ENCODE measurements at regions not wholly inside any gene's neighbourhood (a gene's known extent, or its start where the extent isn't known, plus 50 kb on each side); places are given as distances from the start of the nearest gene placed in this dataset.
A peak's percentile ranks its signal among the peaks of the same experiment; 100 is the strongest.
"Not testable (repeated sequence)": the region's sequence is repeated elsewhere in the genome, so short reads cannot be mapped to it uniquely, and the experiment has no call there.

- H3K36me3 ChIP-seq (ENCODE audit: control insufficient read depth, insufficient read depth, low read length); CTCF ChIA-PET; DNase-seq; H3K27me3 ChIP-seq (replicated peaks; ENCODE audit: control insufficient read depth, insufficient read depth, low read length); H3K9me3 Mint-ChIP-seq (ENCODE audit: unreplicated experiment); H3K9me3 ChIP-seq; intact Hi-C loops (cut with micrococcal nuclease; ENCODE audit: unreplicated experiment); H3K27ac Mint-ChIP-seq (ENCODE audit: unreplicated experiment); H3K4me3 ChIP-seq (ENCODE audit: low read depth, low read length); H3K4me1 Mint-ChIP-seq (ENCODE audit: low read depth, unreplicated experiment); BruUV-seq (replicated peaks); H3K27me3 Mint-ChIP-seq (ENCODE audit: insufficient read depth, unreplicated experiment); H3K4me3 Mint-ChIP-seq (ENCODE audit: unreplicated experiment); H3K4me1 ChIP-seq; POLR2A ChIA-PET; H3K36me3 Mint-ChIP-seq (ENCODE audit: insufficient read depth, unreplicated experiment): not testable (repeated sequence)
These were observed 144.9 kb upstream of the PRKX start for GRCh38 chrX:3858332-3858731.

GRCh38 chrX:3843522-3844145, 130.2 kb upstream of the PRKX start:
- H3K27ac Mint-ChIP-seq (ENCODE audit: unreplicated experiment); H3K9me3 ChIP-seq; H3K4me1 ChIP-seq; H3K36me3 ChIP-seq (ENCODE audit: control insufficient read depth, insufficient read depth, low read length); H3K4me1 Mint-ChIP-seq (ENCODE audit: low read depth, unreplicated experiment); CTCF ChIA-PET; H3K36me3 Mint-ChIP-seq (ENCODE audit: insufficient read depth, unreplicated experiment); intact Hi-C loops (cut with micrococcal nuclease; ENCODE audit: unreplicated experiment); DNase-seq; POLR2A ChIA-PET; H3K4me3 Mint-ChIP-seq (ENCODE audit: unreplicated experiment); BruUV-seq (replicated peaks); H3K27me3 Mint-ChIP-seq (ENCODE audit: insufficient read depth, unreplicated experiment); H3K27me3 ChIP-seq (replicated peaks; ENCODE audit: control insufficient read depth, insufficient read depth, low read length); H3K9me3 Mint-ChIP-seq (ENCODE audit: unreplicated experiment): not testable (repeated sequence)
- peak overlapping the region; percentile 30 for H3K4me3 ChIP-seq (ENCODE audit: low read depth, low read length)

GRCh38 chrX:3842822-3843521, 129.5 kb upstream of the PRKX start:
- H3K36me3 Mint-ChIP-seq (ENCODE audit: insufficient read depth, unreplicated experiment); H3K27me3 Mint-ChIP-seq (ENCODE audit: insufficient read depth, unreplicated experiment); H3K27me3 ChIP-seq (replicated peaks; ENCODE audit: control insufficient read depth, insufficient read depth, low read length); H3K36me3 ChIP-seq (ENCODE audit: control insufficient read depth, insufficient read depth, low read length); CTCF ChIA-PET; H3K9me3 Mint-ChIP-seq (ENCODE audit: unreplicated experiment); H3K4me1 ChIP-seq; H3K4me1 Mint-ChIP-seq (ENCODE audit: low read depth, unreplicated experiment); POLR2A ChIA-PET; H3K27ac Mint-ChIP-seq (ENCODE audit: unreplicated experiment); H3K9me3 ChIP-seq; intact Hi-C loops (cut with micrococcal nuclease; ENCODE audit: unreplicated experiment); BruUV-seq (replicated peaks): not testable (repeated sequence)
- H3K4me3 Mint-ChIP-seq (ENCODE audit: unreplicated experiment) = peak overlapping the region; percentile 57
- DNase-seq = peak in 1 of 2 experiments; percentile 1
- peak overlapping the region; percentile 32 for H3K4me3 ChIP-seq (ENCODE audit: low read depth, low read length)

DNA sequence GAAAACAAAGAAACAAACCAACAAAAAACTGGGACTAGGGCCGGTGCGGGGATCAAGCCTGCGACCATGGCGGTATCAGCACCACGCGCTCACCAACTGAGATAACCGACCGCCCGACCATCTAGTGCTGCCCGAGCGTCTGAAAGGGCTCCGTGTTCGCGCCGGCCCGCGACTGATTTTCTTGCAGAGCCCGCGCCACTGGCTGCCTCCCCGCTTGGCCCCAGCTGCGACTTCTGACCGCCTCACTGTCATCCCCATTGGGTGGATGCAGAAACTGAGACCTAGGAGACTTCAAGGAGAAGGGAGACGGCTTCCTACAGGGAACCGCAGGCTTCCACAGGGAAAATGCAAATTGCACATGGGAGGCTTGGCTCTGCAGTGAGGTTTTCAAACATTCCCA, 125.3 kb upstream of the PRKX start:
- H3K27me3 Mint-ChIP-seq (ENCODE audit: insufficient read depth, unreplicated experiment); H3K9me3 ChIP-seq; H3K36me3 Mint-ChIP-seq (ENCODE audit: insufficient read depth, unreplicated experiment); H3K27me3 ChIP-seq (replicated peaks; ENCODE audit: control insufficient read depth, insufficient read depth, low read length); H3K27ac Mint-ChIP-seq (ENCODE audit: unreplicated experiment); CTCF ChIA-PET; POLR2A ChIA-PET; H3K36me3 ChIP-seq (ENCODE audit: control insufficient read depth, insufficient read depth, low read length); BruUV-seq (replicated peaks); DNase-seq; H3K4me1 ChIP-seq; H3K4me1 Mint-ChIP-seq (ENCODE audit: low read depth, unreplicated experiment); H3K4me3 ChIP-seq (ENCODE audit: low read depth, low read length); H3K4me3 Mint-ChIP-seq (ENCODE audit: unreplicated experiment); H3K9me3 Mint-ChIP-seq (ENCODE audit: unreplicated experiment); intact Hi-C loops (cut with micrococcal nuclease; ENCODE audit: unreplicated experiment): not testable (repeated sequence)

- H3K9me3 Mint-ChIP-seq (ENCODE audit: unreplicated experiment); H3K4me1 ChIP-seq; H3K4me3 ChIP-seq (ENCODE audit: low read depth, low read length); H3K36me3 Mint-ChIP-seq (ENCODE audit: insufficient read depth, unreplicated experiment); H3K9me3 ChIP-seq; H3K4me3 Mint-ChIP-seq (ENCODE audit: unreplicated experiment); intact Hi-C loops (cut with micrococcal nuclease; ENCODE audit: unreplicated experiment); DNase-seq; CTCF ChIA-PET; H3K27me3 ChIP-seq (replicated peaks; ENCODE audit: control insufficient read depth, insufficient read depth, low read length); H3K27ac Mint-ChIP-seq (ENCODE audit: unreplicated experiment); H3K27me3 Mint-ChIP-seq (ENCODE audit: insufficient read depth, unreplicated experiment); POLR2A ChIA-PET; BruUV-seq (replicated peaks); H3K36me3 ChIP-seq (ENCODE audit: control insufficient read depth, insufficient read depth, low read length); H3K4me1 Mint-ChIP-seq (ENCODE audit: low read depth, unreplicated experiment): not testable (repeated sequence)
These were observed 124.7 kb upstream of the PRKX start for GRCh38 chrX:3837958-3838643.

- H3K27ac Mint-ChIP-seq (ENCODE audit: unreplicated experiment); CTCF ChIA-PET; H3K9me3 ChIP-seq; H3K36me3 ChIP-seq (ENCODE audit: control insufficient read depth, insufficient read depth, low read length); DNase-seq; H3K9me3 Mint-ChIP-seq (ENCODE audit: unreplicated experiment); H3K27me3 Mint-ChIP-seq (ENCODE audit: insufficient read depth, unreplicated experiment); POLR2A ChIA-PET; H3K4me3 Mint-ChIP-seq (ENCODE audit: unreplicated experiment); H3K4me1 ChIP-seq; H3K4me1 Mint-ChIP-seq (ENCODE audit: low read depth, unreplicated experiment); H3K4me3 ChIP-seq (ENCODE audit: low read depth, low read length); intact Hi-C loops (cut with micrococcal nuclease; ENCODE audit: unreplicated experiment); H3K27me3 ChIP-seq (replicated peaks; ENCODE audit: control insufficient read depth, insufficient read depth, low read length); BruUV-seq (replicated peaks); H3K36me3 Mint-ChIP-seq (ENCODE audit: insufficient read depth, unreplicated experiment): not testable (repeated sequence)
These were observed 123.8 kb upstream of the PRKX start for GRCh38 chrX:3837211-3837610.
